ENCODE measurements at regions not wholly inside any gene's neighbourhood (a gene's known extent, or its start where the extent isn't known, plus 50 kb on each side); places are given as distances from the start of the nearest gene placed in this dataset.
"Not testable (repeated sequence)": the region's sequence is repeated elsewhere in the genome, so short reads cannot be mapped to it uniquely, and the experiment has no call there.

GRCh38 chr20:48019940-48020339 lies 234.7 kb upstream of the SULF2 start:
- no peaks in the 10 kb centered on the region for H3K27me3 ChIP-seq (ENCODE audit: control insufficient read depth, insufficient read depth, low read length)
- CTCF ChIA-PET: interaction anchor here (1.0 to 2.2 kb wide), 2 partner anchors 48 to 234 kb away, joined by 3 to 8 read pairs; no protein-coding TSS in a partner anchor
- POLR2A ChIA-PET: no interaction called here

GRCh38 chr20:48019496-48019895 lies 234.2 kb upstream of the SULF2 start:
- Histone ChIP-seq H3K4me3 (ENCODE audit: low read depth, low read length) (no peak overlapping the region), H3K36me3 (ENCODE audit: control insufficient read depth, insufficient read depth, low read length) (no peaks in the 10 kb centered on the region), H3K27me3 (ENCODE audit: control insufficient read depth, insufficient read depth, low read length) (no peaks in the 10 kb centered on the region)
- no peak for TF ChIP-seq CTCF (IDR thresholded peaks at IDR 0.05; ENCODE audit: insufficient read depth, low read depth, low read length)
- no peak for DNase-seq (ENCODE audit: low read depth)
- ChIA-PET CTCF (interaction anchor here (1.0 to 2.2 kb wide), 2 partner anchors 48 to 233 kb away, joined by 3 to 8 read pairs; no protein-coding TSS in a partner anchor), POLR2A (no interaction called here)

More at GRCh38 chr20:48019940-48020339, 234.7 kb upstream of the SULF2 start:
- no peak for TF ChIP-seq CTCF (IDR thresholded peaks at IDR 0.05; ENCODE audit: insufficient read depth, low read depth, low read length)
- H3K36me3 ChIP-seq (ENCODE audit: control insufficient read depth, insufficient read depth, low read length): no peaks in the 10 kb centered on the region
- no peak for DNase-seq (ENCODE audit: low read depth)
- no peak overlapping the region for H3K4me3 ChIP-seq (ENCODE audit: low read depth, low read length)

GRCh38 chr20:48018851-48019250 lies 233.6 kb upstream of the SULF2 start:
- H3K4me3 ChIP-seq (ENCODE audit: low read depth, low read length); H3K36me3 ChIP-seq (ENCODE audit: control insufficient read depth, insufficient read depth, low read length); H3K27me3 ChIP-seq (ENCODE audit: control insufficient read depth, insufficient read depth, low read length): not testable (repeated sequence)
- DNase-seq (ENCODE audit: low read depth): peak; percentile 78
- ChIA-PET POLR2A (interaction anchor here (0.5 kb wide), 1 partner anchor 110 kb away, joined by 3 read pairs; no protein-coding TSS in a partner anchor), CTCF (interaction anchor here (2.2 kb wide), 1 partner anchor 233 kb away, joined by 8 read pairs; no protein-coding TSS in a partner anchor)

DNA sequence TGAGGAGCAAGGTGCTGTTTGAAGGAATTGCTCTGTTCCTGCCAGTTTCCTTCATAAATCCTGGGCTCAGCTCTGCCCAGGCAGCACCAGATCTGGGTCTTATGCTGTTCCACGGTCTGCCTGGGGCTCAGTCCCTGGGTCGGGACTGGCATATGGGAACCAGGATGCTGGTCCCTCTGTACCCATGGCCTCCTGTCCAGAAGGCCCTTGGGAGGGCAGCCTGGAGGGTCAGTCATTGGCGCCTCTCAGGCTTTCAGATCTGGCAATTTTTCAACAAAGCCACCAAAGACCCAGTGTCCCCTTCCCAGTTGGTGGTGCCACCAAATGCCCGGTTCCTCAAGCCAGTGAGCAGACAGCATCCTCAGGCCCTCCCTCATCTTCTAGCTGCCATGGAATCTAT lies 232.7 kb upstream of the SULF2 start:
- H3K27me3 ChIP-seq (ENCODE audit: control insufficient read depth, insufficient read depth, low read length): no peaks in the 10 kb centered on the region; the same call in 1 of the 2 replicates
- H3K36me3 ChIP-seq (ENCODE audit: control insufficient read depth, insufficient read depth, low read length): no peaks in the 10 kb centered on the region
- ChIA-PET POLR2A (interaction anchor here (0.6 kb wide), 1 partner anchor 605 kb away, joined by 6 read pairs; no protein-coding TSS in a partner anchor), CTCF (interaction anchor here (0.8 kb wide), 1 partner anchor 232 kb away, joined by 3 read pairs; no protein-coding TSS in a partner anchor)
- H3K4me3 ChIP-seq (ENCODE audit: low read depth, low read length): no peak overlapping the region
- no peak for DNase-seq (ENCODE audit: low read depth)
- no peak for TF ChIP-seq CTCF (IDR thresholded peaks at IDR 0.05; ENCODE audit: insufficient read depth, low read depth, low read length)

GRCh38 chr20:48017509-48017908 lies 232.2 kb upstream of the SULF2 start:
- TF ChIP-seq CTCF (IDR thresholded peaks at IDR 0.05; ENCODE audit: insufficient read depth, low read depth, low read length): no peak
- ChIA-PET POLR2A (no interaction called here), CTCF (interaction anchor here (0.8 kb wide), 1 partner anchor 231 kb away, joined by 3 read pairs; no protein-coding TSS in a partner anchor)
- no peak overlapping the region for H3K4me3 ChIP-seq (ENCODE audit: low read depth, low read length)
- H3K27me3 ChIP-seq (ENCODE audit: control insufficient read depth, insufficient read depth, low read length): no peaks in the 10 kb centered on the region; the same call in 1 of the 2 replicates
- H3K36me3 ChIP-seq (ENCODE audit: control insufficient read depth, insufficient read depth, low read length): no peaks in the 10 kb centered on the region
- no peak for DNase-seq (ENCODE audit: low read depth)
